NT2/D1 (cell line): ENCODE measurements at regions not wholly inside any gene's neighbourhood (a gene's known extent, or its start where the extent isn't known, plus 50 kb on each side); places are given as distances from the start of the nearest gene placed in this dataset.
"Not testable (repeated sequence)": the region's sequence is repeated elsewhere in the genome, so short reads cannot be mapped to it uniquely, and the experiment has no call there.

Experiments
- SUZ12 ChIP-seq: IDR thresholded peaks from 2 replicates; pipeline ENCODE4 v1.6.1; 2011; ENCODE audit not compliant: insufficient read length, insufficient read depth; ENCODE audit errors: extremely low read depth
- YY1 ChIP-seq: IDR thresholded peaks from 2 replicates; pipeline ENCODE4 v1.6.1; 2011; ENCODE audit not compliant: insufficient read length, insufficient read depth

GRCh38 chr13:22814433-22814832 lies 366.3 kb upstream of the SGCG start:
- not testable (repeated sequence) for TF ChIP-seq SUZ12, YY1
